Neuronal stem cell (in vitro differentiated cells): ENCODE measurements at regions not wholly inside any gene's neighbourhood (a gene's known extent, or its start where the extent isn't known, plus 50 kb on each side); places are given as distances from the start of the nearest gene placed in this dataset.

ENCODE experiments used
- DNase-seq: peaks from one replicate; pipeline ENCODE4 v3.0.0-alpha.2; 2013; ENCODE audit warnings: low spot score
- H2AFZ ChIP-seq: one replicate; pipeline ENCODE4 v1.6.1; 2013; ENCODE audit warnings: mild to moderate bottlenecking, low read length, inconsistent platforms
- H2AK5ac ChIP-seq: 2 replicates; pipeline ENCODE4 v1.6.1; 2013; ENCODE audit warnings: low read depth, mild to moderate bottlenecking, inconsistent platforms, low read length, moderate library complexity, mixed read lengths
- H2BK120ac ChIP-seq: 2 replicates; pipeline ENCODE4 v1.6.1; 2013; ENCODE audit warnings: low read depth, mild to moderate bottlenecking, inconsistent platforms, low read length, moderate library complexity, mixed read lengths
- H2BK12ac ChIP-seq: one replicate; pipeline ENCODE4 v1.6.1; 2013; ENCODE audit warnings: low read length, inconsistent platforms
- H2BK15ac ChIP-seq: 2 replicates; pipeline ENCODE4 v1.6.1; 2013; ENCODE audit warnings: mild to moderate bottlenecking, low read length, inconsistent platforms, mixed read lengths
- H2BK5ac ChIP-seq: one replicate; pipeline ENCODE4 v1.6.1; 2013; ENCODE audit warnings: inconsistent platforms, mild to moderate bottlenecking, low read length, moderate library complexity
- H3K14ac ChIP-seq: one replicate; pipeline ENCODE4 v1.6.1; 2013; ENCODE audit warnings: low read length, inconsistent platforms
- H3K18ac ChIP-seq: 2 replicates; pipeline ENCODE4 v1.6.1; 2013; ENCODE audit warnings: low read length, inconsistent platforms
- H3K23ac ChIP-seq: 2 replicates; pipeline ENCODE4 v1.6.1; 2013; ENCODE audit warnings: low read depth, mild to moderate bottlenecking, mixed read lengths, low read length, inconsistent platforms; ENCODE audit not compliant: poor library complexity
- H3K27ac ChIP-seq: replicated peaks from 3 replicates; pipeline ENCODE4 v1.5.1; 2013; ENCODE audit warnings: low read length, inconsistent platforms
- H3K27me3 ChIP-seq, 3 experiments: 2 replicates each; pipeline ENCODE4 v1.6.1; 2013; ENCODE audit warnings: low read length in 3 of 3, mild to moderate bottlenecking in 2 of 3, inconsistent platforms in 1 of 3, low read depth in 1 of 3, mixed read lengths in 1 of 3, moderate library complexity in 1 of 3; ENCODE audit not compliant: control insufficient read depth in 3 of 3, insufficient read depth in 3 of 3
- H3K36me3 ChIP-seq, 2 donors: replicated peaks in 1 of 2; 2 replicates each; pipeline ENCODE4 v1.6.1; 2013; ENCODE audit warnings: low read length in 2 of 2; ENCODE audit not compliant: control insufficient read depth in 2 of 2, insufficient read depth in 2 of 2
- H3K4ac ChIP-seq: 2 replicates; pipeline ENCODE4 v1.6.1; 2013; ENCODE audit warnings: inconsistent platforms, mild to moderate bottlenecking, low read length, moderate library complexity
- H3K4me1 ChIP-seq, 2 donors: 1 replicate in 1 of 2; 2 replicates in 1 of 2; pipeline ENCODE4 v1.6.1; 2013; ENCODE audit warnings: low read length in 2 of 2, low read depth in 1 of 2; ENCODE audit not compliant: control insufficient read depth in 2 of 2, insufficient read depth in 1 of 2
- H3K4me2 ChIP-seq: one replicate; pipeline ENCODE4 v1.6.1; 2013; ENCODE audit warnings: mild to moderate bottlenecking, low read length, inconsistent platforms; ENCODE audit not compliant: insufficient read depth, poor library complexity, severe bottlenecking
- H3K4me3 ChIP-seq, 2 donors: 2 replicates each; pipeline ENCODE4 v1.5.1; 2013; ENCODE audit warnings: low read length in 2 of 2, mild to moderate bottlenecking in 2 of 2, inconsistent platforms in 1 of 2, moderate library complexity in 1 of 2
- H3K79me1 ChIP-seq: one replicate; pipeline ENCODE4 v1.6.1; 2013; ENCODE audit warnings: low read depth, mild to moderate bottlenecking, inconsistent platforms, low read length, moderate library complexity
- H3K9ac ChIP-seq: one replicate; pipeline ENCODE4 v1.6.1; 2013; ENCODE audit warnings: mild to moderate bottlenecking, low read depth, low read length, inconsistent platforms; ENCODE audit not compliant: poor library complexity
- H3K9me3 ChIP-seq, 2 donors: replicated peaks in 1 of 2; 2 replicates each; pipeline versions ENCODE3 to v1.6.1; 2013; ENCODE audit warnings: low read length in 2 of 2, mild to moderate bottlenecking in 2 of 2, inconsistent platforms in 1 of 2, low read depth in 1 of 2, mixed read lengths in 1 of 2, moderate library complexity in 1 of 2; ENCODE audit not compliant: control insufficient read depth in 2 of 2, insufficient read depth in 1 of 2
- H4K8ac ChIP-seq: one replicate; pipeline ENCODE4 v1.6.1; 2013; ENCODE audit warnings: low read depth, mild to moderate bottlenecking, inconsistent platforms, low read length, moderate library complexity
- H4K91ac ChIP-seq: one replicate; pipeline ENCODE4 v1.6.1; 2013; ENCODE audit warnings: low read length, low read depth, mild to moderate bottlenecking, inconsistent platforms; ENCODE audit not compliant: poor library complexity
- WGBS, 2 donors: extraction: QIAGEN DNeasy Blood & Tissue Kit; methylation state at CpG; one replicate each; pipeline ENCODE4 v1.1.7; 2013; ENCODE audit warnings: missing lambda C conversion rate in 2 of 2, mixed read lengths in 1 of 2; ENCODE audit not compliant: insufficient read length in 2 of 2, insufficient replicate concordance in 1 of 2; ENCODE audit errors: extremely low coverage in 2 of 2; 5-methylcytosine and 5-hydroxymethylcytosine counted together

GRCh38 chr4:145406970-145407369 is 74.7 kb upstream of the SMAD1 start:
- Histone ChIP-seq H4K91ac (no peak overlapping the region), H2BK15ac (no peak overlapping the region), H3K27me3 (no peaks in the 10 kb centered on the region), H3K9ac (no peak overlapping the region), H3K18ac (no peak overlapping the region), H2BK5ac (no peak overlapping the region), H3K9me3 (no peaks in the 10 kb centered on the region), H3K4me2 (no peak overlapping the region), H3K4ac (no peak overlapping the region), H2AK5ac (no peak overlapping the region), H3K4me1 (no peaks in the 10 kb centered on the region), H3K36me3 (no peaks in the 10 kb centered on the region), H2BK12ac (no peak overlapping the region), H3K79me1 (no peaks in the 10 kb centered on the region), H4K8ac (no peak overlapping the region), H3K23ac (no peak overlapping the region), H3K27ac (no peak overlapping the region), H3K4me3 (no peak overlapping the region), H2BK120ac (no peak overlapping the region), H2AFZ (no peak overlapping the region), H3K14ac (no peak overlapping the region)
- DNase-seq, result no peak

- Histone ChIP-seq H3K79me1 (no peaks in the 10 kb centered on the region), H2BK15ac (no peak overlapping the region), H3K18ac (no peak overlapping the region), H3K4me3 (no peak overlapping the region), H3K9ac (no peak overlapping the region), H2BK120ac (no peak overlapping the region), H3K9me3 (no peaks in the 10 kb centered on the region), H2BK12ac (no peak overlapping the region), H3K23ac (no peak overlapping the region), H3K4me2 (no peak overlapping the region), H4K91ac (no peak overlapping the region), H2BK5ac (no peak overlapping the region), H2AK5ac (no peak overlapping the region), H3K27me3 (no peaks in the 10 kb centered on the region), H2AFZ (peak overlapping the region; percentile 71), H3K36me3 (no peaks in the 10 kb centered on the region), H3K4ac (no peak overlapping the region), H3K14ac (no peak overlapping the region), H3K4me1 (no peaks in the 10 kb centered on the region), H3K27ac (no peak overlapping the region), H4K8ac (no peak overlapping the region)
- no CpG with 5 or more reads among the region's 3 CpGs for WGBS, 2 donors
- peak; percentile 3 for DNase-seq
Observed at GRCh38 chr4:145404761-145405160, 76.9 kb upstream of the SMAD1 start.

- Histone ChIP-seq H4K91ac (no peak overlapping the region), H2BK5ac (no peak overlapping the region), H2BK12ac (no peak overlapping the region), H2AFZ (no peak overlapping the region), H3K14ac (no peak overlapping the region), H2BK15ac (no peak overlapping the region), H2AK5ac (no peak overlapping the region), H4K8ac (no peak overlapping the region), H3K27ac (no peak overlapping the region), H3K9me3 (no peaks in the 10 kb centered on the region), H3K27me3 (no peaks in the 10 kb centered on the region), H3K4me3 (no peak overlapping the region), H2BK120ac (no peak overlapping the region), H3K4ac (no peak overlapping the region), H3K4me2 (no peak overlapping the region), H3K18ac (no peak overlapping the region), H3K9ac (no peak overlapping the region), H3K23ac (no peak overlapping the region), H3K79me1 (no peaks in the 10 kb centered on the region), H3K4me1 (no peaks in the 10 kb centered on the region), H3K36me3 (no peaks in the 10 kb centered on the region)
- WGBS, 2 donors, result no CpG with 5 or more reads among the region's 1 CpG
- DNase-seq, result no peak
Observed at GRCh38 chr4:145396581-145396980, 85.1 kb upstream of the SMAD1 start.

GRCh38 chr4:145390571-145390970 is 91.1 kb upstream of the SMAD1 start:
- Histone ChIP-seq H3K18ac (no peak overlapping the region), H4K91ac (no peak overlapping the region), H2BK12ac (no peak overlapping the region), H3K4me3 (no peak overlapping the region), H3K4ac (no peak overlapping the region), H2AK5ac (no peak overlapping the region), H2BK120ac (no peak overlapping the region), H3K4me1 (no peaks in the 10 kb centered on the region), H3K79me1 (no peaks in the 10 kb centered on the region), H2BK5ac (no peak overlapping the region), H3K9me3 (no peaks in the 10 kb centered on the region), H2AFZ (no peak overlapping the region), H3K27me3 (no peaks in the 10 kb centered on the region), H3K14ac (no peak overlapping the region), H3K23ac (no peak overlapping the region), H3K9ac (no peak overlapping the region), H3K27ac (no peak overlapping the region), H4K8ac (no peak overlapping the region), H3K4me2 (no peak overlapping the region), H2BK15ac (no peak overlapping the region), H3K36me3 (no peaks in the 10 kb centered on the region)
- no CpG with 5 or more reads among the region's 3 CpGs for WGBS, 2 donors
- DNase-seq, result no peak
